CD4-positive, alpha-beta memory T cell (primary cell): ENCODE measurements at regions not wholly inside any gene's neighbourhood (a gene's known extent, or its start where the extent isn't known, plus 50 kb on each side); places are given as distances from the start of the nearest gene placed in this dataset.

Experiments
- CTCF ChIA-PET: fragments of 350-600 bp; sonication (Branson Sonifier 250); formaldehyde crosslinking; loops from one replicate; lab custom pipeline; 2021; ENCODE audit warnings: inconsistent platforms; ENCODE audit not compliant: partially characterized antibody; lab: Charles Lee
- POLR2A ChIA-PET: fragments of 350-600 bp; sonication (Branson Sonifier 250); formaldehyde crosslinking; loops from one replicate; lab custom pipeline; 2021; ENCODE audit not compliant: partially characterized antibody; lab: Charles Lee
- DNase-seq, 5 donors: peaks; one replicate each; pipeline versions ENCODE4 v3.0.0 to v3.0.0-alpha.2; 2020 to 2022; ENCODE audit warnings: mixed read lengths in 1 of 5
- H3K27ac ChIP-seq: one replicate; pipeline ENCODE4 v1.7.0; 2013; ENCODE audit warnings: low read depth, low read length
- H3K27me3 ChIP-seq: 2 replicates; pipeline ENCODE4 v1.7.0; 2013; ENCODE audit warnings: mild to moderate bottlenecking, low read length, moderate library complexity; ENCODE audit not compliant: insufficient read depth
- H3K36me3 ChIP-seq: 2 replicates; pipeline ENCODE4 v1.7.0; 2013; ENCODE audit warnings: mild to moderate bottlenecking, low read length, moderate library complexity; ENCODE audit not compliant: insufficient read depth
- H3K4me1 ChIP-seq: 2 replicates; pipeline ENCODE4 v1.7.0; 2013; ENCODE audit warnings: mild to moderate bottlenecking, low read length, moderate library complexity; ENCODE audit not compliant: insufficient read depth
- H3K4me3 ChIP-seq, 2 donors: one replicate each; pipeline ENCODE4 v1.7.0; 2013; ENCODE audit warnings: low read length in 2 of 2, mild to moderate bottlenecking in 1 of 2
- H3K9me3 ChIP-seq, 2 donors: one replicate each; pipeline ENCODE4 v1.7.0; 2013; ENCODE audit warnings: low read length in 2 of 2, control low read depth in 1 of 2; ENCODE audit not compliant: control insufficient read depth in 1 of 2
- H3K27ac Mint-ChIP-seq, 7 donors: one replicate each; pipeline ENCODE4 v1.8.0; 2020 to 2021; ENCODE audit warnings: mixed read lengths in 7 of 7, mild to moderate bottlenecking in 6 of 7, inconsistent platforms in 3 of 7, moderate library complexity in 3 of 7
- H3K27me3 Mint-ChIP-seq, 2 donors: one replicate each; pipeline ENCODE4 v1.8.0; 2020 to 2021; ENCODE audit warnings: mixed read lengths in 2 of 2
- H3K36me3 Mint-ChIP-seq, 2 donors: one replicate each; pipeline ENCODE4 v1.8.0; 2020 to 2021; ENCODE audit warnings: mixed read lengths in 2 of 2, inconsistent platforms in 1 of 2, mild to moderate bottlenecking in 1 of 2
- H3K4me1 Mint-ChIP-seq, 4 donors: one replicate each; pipeline ENCODE4 v1.8.0; 2020 to 2021; ENCODE audit warnings: mixed read lengths in 4 of 4, mild to moderate bottlenecking in 1 of 4
- H3K4me3 Mint-ChIP-seq, 8 donors: one replicate each; pipeline ENCODE4 v1.8.0; 2020 to 2021; ENCODE audit warnings: mixed read lengths in 8 of 8, mild to moderate bottlenecking in 7 of 8, moderate library complexity in 6 of 8, inconsistent platforms in 3 of 8
- H3K9me3 Mint-ChIP-seq, 8 donors: one replicate each; pipeline ENCODE4 v1.8.0; 2020 to 2021; ENCODE audit warnings: mixed read lengths in 8 of 8, mild to moderate bottlenecking in 5 of 8, inconsistent platforms in 3 of 8, moderate library complexity in 1 of 8
- intact Hi-C: fragments of 100-400 bp; cut with micrococcal nuclease; formaldehyde crosslinking; loops from one replicate; pipeline ENCODE4 v1.15.1; 2023

- intact Hi-C loops: no loop called here
- Mint-ChIP-seq H3K27me3 (peaks cover 0 to 2% of the 10 kb centered on the region in 2 donors), H3K4me1 (peaks cover 0 to 2% (median 0%) of the 10 kb centered on the region in 4 donors), H3K9me3 (peaks cover 0 to 5% (median 0%) of the 10 kb centered on the region in 8 donors), H3K36me3 (no peaks in the 10 kb centered on the region), H3K4me3 (no peak overlapping the region), H3K27ac (no peak overlapping the region)
- no peaks in the 10 kb centered on the region for H3K27me3 ChIP-seq
- no peak overlapping the region for H3K27ac ChIP-seq
- DNase-seq: no peak
- no peaks in the 10 kb centered on the region for H3K9me3 ChIP-seq
- ChIA-PET CTCF (no interaction called here), POLR2A (no interaction called here)
- no peaks in the 10 kb centered on the region for H3K36me3 ChIP-seq
- no peak overlapping the region for H3K4me3 ChIP-seq
- no peaks in the 10 kb centered on the region for H3K4me1 ChIP-seq
Measured at GRCh38 chr9:14560194-14560593, 133.0 kb downstream of the ZDHHC21 start.

- Histone ChIP-seq H3K36me3 (no peaks in the 10 kb centered on the region), H3K27ac (no peak overlapping the region), H3K27me3 (no peaks in the 10 kb centered on the region), H3K9me3 (no peaks in the 10 kb centered on the region), H3K4me1 (no peaks in the 10 kb centered on the region), H3K4me3 (no peak overlapping the region)
- Mint-ChIP-seq H3K36me3 (no peaks in the 10 kb centered on the region), H3K27ac (no peak overlapping the region), H3K4me3 (no peak overlapping the region), H3K27me3 (no peaks in the 10 kb centered on the region), H3K9me3 (peaks cover 0 to 2% (median 0%) of the 10 kb centered on the region in 8 donors), H3K4me1 (no peaks in the 10 kb centered on the region)
- intact Hi-C loops: no loop called here
- DNase-seq: no peak
- POLR2A ChIA-PET: no interaction called here
- CTCF ChIA-PET: no interaction called here
Measured at GRCh38 chr9:14554886-14555285, 138.3 kb downstream of the ZDHHC21 start.

GRCh38 chr9:14547245-14548060, 145.8 kb downstream of the ZDHHC21 start:
- CTCF ChIA-PET: no interaction called here
- POLR2A ChIA-PET: no interaction called here
- intact Hi-C loops: no loop called here
- Histone ChIP-seq H3K27ac (no peak overlapping the region), H3K27me3 (no peaks in the 10 kb centered on the region), H3K4me1 (no peaks in the 10 kb centered on the region), H3K4me3 (no peak overlapping the region), H3K36me3 (no peaks in the 10 kb centered on the region), H3K9me3 (no peaks in the 10 kb centered on the region)
- Mint-ChIP-seq H3K27ac (no peak overlapping the region), H3K36me3 (no peaks in the 10 kb centered on the region), H3K4me3 (no peak overlapping the region), H3K9me3 (peaks cover 0 to 3% (median 0%) of the 10 kb centered on the region in 8 donors), H3K27me3 (no peaks in the 10 kb centered on the region), H3K4me1 (no peaks in the 10 kb centered on the region)
- no peak for DNase-seq

GRCh38 chr9:14546693-14547092, 146.5 kb downstream of the ZDHHC21 start:
- Histone ChIP-seq H3K27me3 (no peaks in the 10 kb centered on the region), H3K4me3 (no peak overlapping the region), H3K4me1 (no peaks in the 10 kb centered on the region), H3K27ac (no peak overlapping the region), H3K36me3 (no peaks in the 10 kb centered on the region), H3K9me3 (no peaks in the 10 kb centered on the region)
- POLR2A ChIA-PET: no interaction called here
- H3K27me3 Mint-ChIP-seq: no peaks in the 10 kb centered on the region
- intact Hi-C loops: no loop called here
- H3K9me3 Mint-ChIP-seq: peaks cover 0 to 3% (median 0%) of the 10 kb centered on the region in 8 donors
- H3K4me3 Mint-ChIP-seq: no peak overlapping the region
- CTCF ChIA-PET: no interaction called here
- no peaks in the 10 kb centered on the region for H3K4me1 Mint-ChIP-seq
- H3K27ac Mint-ChIP-seq: no peak overlapping the region
- no peak for DNase-seq
- H3K36me3 Mint-ChIP-seq: no peaks in the 10 kb centered on the region

GRCh38 chr9:14542071-14542470, 151.2 kb downstream of the ZDHHC21 start:
- H3K4me1 ChIP-seq: no peaks in the 10 kb centered on the region
- peaks cover 0 to 3% (median 0%) of the 10 kb centered on the region in 8 donors for H3K9me3 Mint-ChIP-seq
- ChIA-PET POLR2A (no interaction called here), CTCF (no interaction called here)
- H3K4me3 Mint-ChIP-seq: no peak overlapping the region
- no peaks in the 10 kb centered on the region for H3K27me3 ChIP-seq
- H3K27ac Mint-ChIP-seq: no peak overlapping the region
- intact Hi-C loops: no loop called here
- no peak overlapping the region for H3K4me3 ChIP-seq
- no peak for DNase-seq
- H3K36me3 ChIP-seq: no peaks in the 10 kb centered on the region
- no peaks in the 10 kb centered on the region for H3K27me3 Mint-ChIP-seq
- H3K9me3 ChIP-seq: no peaks in the 10 kb centered on the region
- no peaks in the 10 kb centered on the region for H3K4me1 Mint-ChIP-seq
- H3K36me3 Mint-ChIP-seq: no peaks in the 10 kb centered on the region
- H3K27ac ChIP-seq: no peak overlapping the region

- H3K27ac ChIP-seq: no peak overlapping the region
- no peak overlapping the region for H3K4me3 ChIP-seq
- POLR2A ChIA-PET: no interaction called here
- Mint-ChIP-seq H3K9me3 (peaks cover 0 to 2% (median 0%) of the 10 kb centered on the region in 8 donors), H3K4me3 (no peak overlapping the region), H3K27ac (no peak overlapping the region), H3K27me3 (peaks cover 6 to 9% of the 10 kb centered on the region in 2 donors), H3K36me3 (no peaks in the 10 kb centered on the region), H3K4me1 (no peaks in the 10 kb centered on the region)
- CTCF ChIA-PET: no interaction called here
- no peaks in the 10 kb centered on the region for H3K36me3 ChIP-seq
- no peaks in the 10 kb centered on the region for H3K4me1 ChIP-seq
- no peak for DNase-seq
- intact Hi-C loops: no loop called here
- H3K27me3 ChIP-seq: no peaks in the 10 kb centered on the region
- H3K9me3 ChIP-seq: no peaks in the 10 kb centered on the region
Measured at GRCh38 chr9:14538526-14538925, 154.7 kb downstream of the ZDHHC21 start.

- no peak overlapping the region for H3K4me3 Mint-ChIP-seq
- H3K27me3 Mint-ChIP-seq: peaks cover 6 to 9% of the 10 kb centered on the region in 2 donors
- no peaks in the 10 kb centered on the region for H3K4me1 Mint-ChIP-seq
- ChIA-PET CTCF (no interaction called here), POLR2A (no interaction called here)
- H3K4me1 ChIP-seq: no peaks in the 10 kb centered on the region
- H3K36me3 ChIP-seq: no peaks in the 10 kb centered on the region
- no peak overlapping the region for H3K27ac ChIP-seq
- no peaks in the 10 kb centered on the region for H3K36me3 Mint-ChIP-seq
- H3K9me3 Mint-ChIP-seq: peaks cover 0 to 3% (median 0%) of the 10 kb centered on the region in 8 donors
- H3K9me3 ChIP-seq: no peaks in the 10 kb centered on the region
- DNase-seq: no peak
- no peak overlapping the region for H3K4me3 ChIP-seq
- intact Hi-C loops: no loop called here
- H3K27ac Mint-ChIP-seq: no peak overlapping the region
- no peaks in the 10 kb centered on the region for H3K27me3 ChIP-seq
Measured at GRCh38 chr9:14535161-14535955, 157.9 kb downstream of the ZDHHC21 start.
